GM20000 (cell line): ENCODE measurements at regions not wholly inside any gene's neighbourhood (a gene's known extent, or its start where the extent isn't known, plus 50 kb on each side); places are given as distances from the start of the nearest gene placed in this dataset.

Source experiments
- DNase-seq: peaks from one replicate; pipeline ENCODE4 v3.0.0; 2012; ENCODE audit warnings: low spot score
- CTCF ChIP-seq: IDR thresholded peaks from 2 replicates; pipeline ENCODE4 v1.5.1; 2012; ENCODE audit warnings: mild to moderate bottlenecking, control low read depth; ENCODE audit errors: extremely low read depth, missing control alignments

GRCh38 chr21:22046576-22046975, 1048.4 kb downstream of the NCAM2 start:
- TF ChIP-seq CTCF, result no peak
- DNase-seq, result no peak

DNA sequence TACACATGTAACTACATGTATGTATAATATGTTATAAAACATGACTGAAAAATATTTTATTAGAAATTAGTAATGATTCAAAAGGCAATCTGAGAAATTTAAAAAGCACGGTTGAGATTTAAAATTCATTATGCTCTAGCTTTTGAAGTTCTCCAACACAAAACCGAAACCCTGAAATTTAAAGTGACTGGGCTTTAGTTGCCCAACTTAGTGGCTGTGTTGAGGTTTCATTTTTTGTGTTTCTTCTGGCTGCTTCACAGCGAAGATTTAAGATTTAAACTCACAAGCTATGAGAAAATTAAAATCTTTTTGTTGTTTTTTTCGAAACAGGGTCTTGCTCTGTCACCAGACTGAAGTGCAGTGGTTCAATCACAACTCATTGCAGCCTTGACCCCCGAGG, 1058.7 kb downstream of the NCAM2 start:
- no peak for DNase-seq
- TF ChIP-seq CTCF, result no peak

GRCh38 chr21:22062472-22063139, 1064.4 kb downstream of the NCAM2 start:
- no peak for TF ChIP-seq CTCF
- DNase-seq, result no peak

DNA sequence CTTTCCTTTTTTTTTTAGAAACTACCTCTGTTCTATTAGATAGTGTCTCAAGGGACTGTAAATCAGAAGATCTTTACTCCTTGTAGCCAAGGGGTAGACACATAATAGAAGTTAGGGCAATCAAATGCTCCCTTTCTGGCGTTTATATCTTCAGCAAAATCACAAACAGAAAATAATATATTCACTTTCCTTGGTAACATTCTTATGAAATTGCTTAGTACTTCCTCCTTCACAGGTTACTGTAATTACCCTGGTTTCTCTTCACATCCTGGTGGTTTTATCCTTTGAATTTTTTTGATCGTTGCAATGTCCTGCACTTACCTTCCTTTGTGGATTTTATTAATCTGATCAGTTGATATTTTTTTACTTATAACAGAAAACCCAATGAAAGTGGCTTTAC, 1064.9 kb downstream of the NCAM2 start:
- no peak for DNase-seq
- TF ChIP-seq CTCF, result no peak

DNA sequence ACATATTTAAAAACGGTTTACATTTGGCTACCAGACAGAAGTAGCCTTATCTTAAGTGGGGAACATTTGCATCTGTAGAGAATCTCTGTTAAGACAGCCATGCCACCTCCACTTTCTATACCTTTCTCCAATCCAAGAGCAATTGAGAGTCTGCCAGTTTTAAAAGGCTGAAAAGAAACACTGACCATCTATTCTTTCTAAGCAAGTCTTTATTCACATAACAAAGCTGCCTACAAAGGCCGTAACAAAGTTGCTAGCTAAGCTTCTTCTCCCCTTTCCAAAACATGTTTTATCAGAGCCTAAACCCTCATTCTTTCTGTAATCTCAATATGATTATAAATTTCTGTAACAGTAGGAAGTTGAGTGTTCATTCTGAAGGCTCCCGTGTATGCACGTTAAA, 1078.3 kb downstream of the NCAM2 start:
- TF ChIP-seq CTCF, result no peak
- DNase-seq, result no peak

- TF ChIP-seq CTCF, result no peak
Measured at GRCh38 chr21:22083899-22084298, 1085.7 kb downstream of the NCAM2 start.

DNA sequence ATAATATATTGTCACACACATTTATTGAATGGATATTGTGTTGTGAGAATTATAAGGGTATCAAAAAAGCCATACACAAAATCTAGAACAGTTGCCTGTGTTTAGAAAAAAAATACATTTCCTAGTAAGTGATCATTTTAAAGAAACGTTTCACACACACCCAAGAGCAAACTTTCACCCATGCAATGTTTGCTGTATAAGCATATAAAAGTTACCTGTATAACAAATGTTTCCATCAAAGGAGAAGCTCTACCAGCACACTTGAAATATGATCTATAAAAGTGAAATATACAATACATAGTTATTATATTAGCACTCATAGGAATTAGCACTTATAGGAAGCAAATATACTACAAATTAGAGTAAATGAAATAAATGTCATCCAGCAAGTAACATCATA, 1098.1 kb downstream of the NCAM2 start:
- DNase-seq, result no peak
- TF ChIP-seq CTCF, result no peak

More at GRCh38 chr21:22083899-22084298, 1085.7 kb downstream of the NCAM2 start:
- DNase-seq, result no peak
